ENCODE measurements at regions not wholly inside any gene's neighbourhood (a gene's known extent, or its start where the extent isn't known, plus 50 kb on each side); places are given as distances from the start of the nearest gene placed in this dataset.

GRCh38 chr2:23296691-23297090 is 88.3 kb upstream of the KLHL29 start:
- no peak for TF ChIP-seq POLR2AphosphoS5 (IDR thresholded peaks at IDR 0.05; ENCODE audit: borderline replicate concordance, low read depth, low read length)
- no peak for TF ChIP-seq EZH2 (IDR thresholded peaks at IDR 0.05)
- TF ChIP-seq FOXP2 (optimal IDR thresholded peaks at IDR 0.05; ENCODE audit: control extremely low read depth, extremely low read length, insufficient read depth): no peak

All from SK-N-MC (cell line).